NCI-H226 (cell line): ENCODE measurements at regions not wholly inside any gene's neighbourhood (a gene's known extent, or its start where the extent isn't known, plus 50 kb on each side); places are given as distances from the start of the nearest gene placed in this dataset.

Experiments used
- DNase-seq: peaks from one replicate; pipeline ENCODE4 v3.0.0-alpha.2; 2015

- peak; percentile 3 for DNase-seq
Measured at GRCh38 chr20:7665376-7665775, 274.9 kb downstream of the HAO1 start.

DNA sequence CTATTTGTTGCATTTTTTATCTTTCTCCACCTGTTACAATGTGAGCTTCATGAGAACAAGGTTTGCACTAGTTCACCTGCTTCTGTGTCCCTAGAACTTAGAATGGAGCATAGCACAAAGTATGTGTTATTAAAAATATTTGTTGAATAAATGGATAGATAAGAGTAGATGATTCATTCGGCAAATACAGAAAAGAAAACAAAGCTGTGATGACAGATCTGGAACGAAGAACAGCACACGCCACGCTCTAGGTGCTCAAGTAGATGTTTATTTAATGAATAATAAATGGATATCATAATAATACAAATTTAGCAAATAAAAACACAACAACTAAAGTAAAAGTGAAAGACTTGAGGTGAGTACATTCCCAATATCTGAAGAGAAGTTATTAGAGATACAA, 273.1 kb downstream of the HAO1 start:
- peak; percentile 2 for DNase-seq

DNA sequence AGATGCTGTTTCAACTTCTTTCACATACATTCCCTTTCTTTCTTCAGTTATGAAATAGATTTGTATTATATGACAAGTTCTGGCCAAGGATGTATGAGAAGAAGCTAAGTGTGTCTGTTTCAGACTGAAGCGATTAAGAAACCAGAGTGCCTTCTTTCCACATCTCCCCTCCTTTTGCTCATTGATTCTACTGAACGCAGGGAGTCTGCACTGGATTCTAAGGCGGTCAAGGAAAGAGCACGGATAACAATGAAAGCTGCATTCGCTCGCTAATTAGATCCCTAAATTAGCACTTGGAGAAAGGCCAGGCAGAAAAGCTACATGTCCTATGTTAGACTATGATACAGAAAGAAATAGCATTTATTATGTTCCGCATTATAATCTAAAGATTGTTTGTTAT, 267.7 kb downstream of the HAO1 start:
- no peak for DNase-seq

- DNase-seq = no peak
Measured at GRCh38 chr20:7673841-7674240, 266.4 kb downstream of the HAO1 start.

- no peak for DNase-seq
Measured at GRCh38 chr20:7682916-7683315, 257.3 kb downstream of the HAO1 start.

DNA sequence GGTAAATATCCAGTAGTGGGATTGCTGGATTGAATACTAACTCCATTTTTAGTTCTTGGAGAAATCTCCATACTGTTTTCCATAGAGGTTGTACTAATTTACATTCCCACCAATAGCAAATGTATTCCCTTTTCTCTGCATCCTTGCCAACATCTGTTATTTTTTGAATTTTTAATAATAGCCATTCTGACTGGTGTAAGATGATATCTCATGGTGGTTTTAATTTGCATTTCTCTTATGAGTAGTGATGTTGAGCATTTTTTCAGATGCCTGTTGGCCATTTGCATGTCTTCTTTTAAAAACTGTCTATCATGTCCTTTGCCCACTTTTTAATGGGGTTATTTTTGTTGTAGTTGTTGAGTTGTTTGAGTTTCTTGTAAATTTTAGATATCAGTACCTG, 253.2 kb downstream of the HAO1 start:
- no peak for DNase-seq

DNA sequence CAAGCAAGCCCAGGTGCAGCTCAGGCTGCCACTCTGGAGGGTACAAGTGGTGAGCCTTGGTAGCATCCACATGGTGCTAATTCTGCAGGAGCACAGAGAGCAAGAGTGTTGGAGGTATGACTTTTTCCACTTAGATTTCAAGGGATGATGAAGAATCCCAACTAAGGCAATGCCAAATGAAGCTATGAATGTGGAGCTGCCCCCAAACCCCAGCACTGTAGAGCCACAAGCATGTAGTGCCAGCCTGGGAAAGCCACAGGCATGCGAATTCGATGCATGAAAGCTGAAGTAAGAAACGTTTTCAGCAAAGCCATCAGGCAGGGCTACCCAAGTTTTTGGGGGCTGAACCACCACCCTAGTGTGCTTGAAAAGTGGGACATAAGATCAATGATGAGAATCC, 251.1 kb downstream of the HAO1 start:
- DNase-seq = no peak

DNA sequence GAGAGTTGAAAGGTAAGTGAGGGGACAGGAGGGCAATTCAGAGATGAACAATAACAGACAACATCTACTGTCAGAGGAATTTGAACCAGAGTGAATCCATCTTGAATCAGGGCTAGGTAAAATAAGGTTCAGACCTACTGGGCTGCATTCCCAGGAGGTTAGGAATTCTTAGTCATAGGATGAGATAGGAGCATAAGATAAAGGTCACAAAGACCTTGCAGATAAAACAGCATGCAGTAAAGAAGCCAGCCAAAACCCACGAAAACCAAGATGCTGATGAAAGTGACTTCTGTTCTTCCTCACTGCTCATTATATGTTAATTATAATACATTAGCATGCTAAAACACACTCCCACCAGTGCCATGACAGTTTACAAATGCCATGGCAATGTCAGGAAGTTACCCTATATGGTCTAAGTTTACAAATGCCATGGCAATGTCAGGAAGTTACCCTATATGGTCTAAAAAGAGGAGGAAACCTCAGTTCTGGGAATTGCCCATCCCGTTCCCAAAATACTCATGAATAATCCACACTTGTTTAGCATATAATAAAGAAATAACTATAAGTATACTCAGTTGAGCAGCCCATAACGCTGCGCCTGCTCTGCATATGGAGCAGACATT, 248.5 kb downstream of the HAO1 start:
- peak; percentile 7 for DNase-seq

DNA sequence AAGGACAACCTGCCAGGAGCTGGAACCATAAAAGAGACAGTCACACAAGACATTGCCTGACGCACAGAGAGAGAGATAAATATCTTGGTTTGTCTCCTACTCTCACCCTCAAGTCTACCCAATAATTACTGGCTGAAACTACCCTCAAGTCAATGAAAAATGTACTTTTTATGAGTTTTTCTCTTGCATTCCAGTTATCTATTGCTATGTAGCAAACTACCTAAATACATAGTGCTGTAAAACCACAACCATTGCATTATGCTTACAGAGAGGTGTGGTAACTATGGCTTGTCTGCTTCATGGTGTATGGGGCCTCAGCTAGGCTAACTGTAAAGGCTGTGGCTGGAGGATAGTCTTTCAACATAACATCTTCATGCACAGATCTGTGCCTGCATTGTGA, 247.8 kb downstream of the HAO1 start:
- no peak for DNase-seq

- no peak for DNase-seq
Measured at GRCh38 chr20:7693761-7694160, 246.5 kb downstream of the HAO1 start.

DNA sequence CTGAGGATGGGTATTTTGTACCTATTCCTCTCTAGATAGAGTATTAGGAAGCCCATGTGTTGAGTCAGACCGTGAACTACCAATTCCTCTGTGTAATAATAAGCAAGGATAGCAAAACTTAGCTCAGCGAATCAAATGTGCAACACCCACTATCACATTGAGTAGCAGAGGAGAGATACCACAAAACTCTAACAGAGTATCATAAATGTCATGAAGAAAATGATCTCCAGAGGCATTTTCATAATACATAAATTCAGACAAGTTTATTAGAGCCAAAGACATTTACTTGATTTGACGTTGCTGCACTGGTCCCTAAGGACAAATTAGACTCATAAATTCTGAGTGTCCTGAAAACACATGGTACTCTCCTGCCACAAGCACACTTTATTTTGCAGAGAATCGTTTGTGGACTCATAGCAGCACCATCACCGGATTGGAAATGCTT, 245.2 kb downstream of the HAO1 start:
- DNase-seq = no peak

GRCh38 chr20:7695635-7696034, 244.6 kb downstream of the HAO1 start:
- no peak for DNase-seq

GRCh38 chr20:7696311-7696710, 243.9 kb downstream of the HAO1 start:
- peak; percentile 17 for DNase-seq

- no peak for DNase-seq
Measured at GRCh38 chr20:7702141-7702540, 238.1 kb downstream of the HAO1 start.

GRCh38 chr20:7703551-7703961, 236.7 kb downstream of the HAO1 start:
- no peak for DNase-seq

DNA sequence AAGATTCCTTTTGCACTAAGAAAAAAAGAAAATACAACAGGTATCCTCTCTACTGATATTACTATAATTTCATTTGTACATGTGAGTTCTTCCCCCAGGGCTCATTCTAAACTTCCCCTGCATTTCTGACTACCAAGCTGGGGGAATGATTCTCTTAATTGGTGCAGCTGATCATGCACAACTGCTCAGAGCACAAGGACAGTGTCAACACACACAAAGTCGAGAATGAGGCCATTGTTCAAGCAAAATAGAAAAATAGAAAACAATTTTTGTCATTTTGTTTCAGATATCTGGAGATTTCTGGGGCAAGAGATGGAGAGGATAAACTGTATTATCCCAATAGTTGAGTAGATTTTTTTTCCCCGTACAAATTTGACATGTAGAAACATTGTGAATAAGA, 236.3 kb downstream of the HAO1 start:
- no peak for DNase-seq

DNA sequence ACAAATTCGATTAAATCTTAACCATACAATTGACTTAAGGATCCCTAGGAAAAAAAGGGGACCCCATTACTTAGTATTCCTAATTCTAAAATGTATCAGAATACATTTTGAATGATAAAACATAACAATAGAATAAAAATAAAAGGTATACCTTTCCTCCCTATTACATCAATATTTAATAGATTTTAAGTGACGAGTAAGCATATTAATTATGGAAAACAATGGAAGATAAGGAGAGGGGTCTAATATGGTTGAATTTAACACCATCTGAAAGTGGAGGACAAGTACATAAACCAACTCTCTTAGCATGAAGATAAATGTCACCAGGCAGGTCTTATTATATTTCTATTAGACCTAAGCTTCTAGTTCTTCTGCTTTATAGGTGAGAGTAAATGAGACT, 232.1 kb downstream of the HAO1 start:
- DNase-seq = no peak

GRCh38 chr20:7708782-7709181, 231.5 kb downstream of the HAO1 start:
- no peak for DNase-seq

DNA sequence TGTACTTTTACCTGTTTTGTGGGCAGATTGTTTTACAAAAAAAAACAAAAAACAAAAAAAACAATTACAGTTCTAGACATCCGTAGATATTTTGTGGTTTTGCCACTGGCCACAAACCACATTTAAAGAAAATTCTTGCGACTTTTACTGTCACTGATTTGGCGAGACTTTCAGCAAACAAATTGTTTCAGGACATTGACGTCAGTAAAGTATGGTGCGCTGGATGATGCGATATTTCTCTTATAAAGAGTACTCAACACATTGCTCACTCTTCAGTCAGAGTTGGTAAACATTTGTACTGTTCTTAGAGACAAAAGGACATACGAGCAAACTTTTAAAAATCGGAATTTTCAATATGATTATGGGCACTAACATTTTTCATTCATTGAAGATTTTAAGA, 229.8 kb downstream of the HAO1 start:
- DNase-seq = no peak

GRCh38 chr20:7712661-7713060, 227.6 kb downstream of the HAO1 start:
- no peak for DNase-seq

- no peak for DNase-seq
Measured at GRCh38 chr20:7714549-7714948, 225.7 kb downstream of the HAO1 start.

GRCh38 chr20:7716286-7716972, 223.8 kb downstream of the HAO1 start:
- peak; percentile 16 for DNase-seq

DNA sequence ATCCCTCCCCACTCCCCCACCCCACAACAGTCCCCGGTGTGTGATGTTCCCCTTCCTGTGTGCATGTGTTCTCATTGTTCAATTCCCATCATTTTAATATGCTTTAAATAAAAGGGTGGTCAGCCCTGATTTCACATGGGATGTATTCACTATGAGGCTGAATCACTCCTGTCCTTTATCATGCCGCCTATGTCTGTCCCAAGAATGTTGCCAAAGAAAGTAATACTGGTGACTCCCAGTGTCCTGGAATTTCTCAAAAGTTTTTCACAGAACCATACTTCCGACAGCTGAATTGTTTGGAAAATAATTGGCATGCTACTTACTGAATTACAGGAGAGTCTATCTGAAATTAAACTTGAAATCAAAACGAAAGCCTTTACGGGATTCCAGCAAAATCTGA, 217.7 kb downstream of the HAO1 start:
- no peak for DNase-seq

DNA sequence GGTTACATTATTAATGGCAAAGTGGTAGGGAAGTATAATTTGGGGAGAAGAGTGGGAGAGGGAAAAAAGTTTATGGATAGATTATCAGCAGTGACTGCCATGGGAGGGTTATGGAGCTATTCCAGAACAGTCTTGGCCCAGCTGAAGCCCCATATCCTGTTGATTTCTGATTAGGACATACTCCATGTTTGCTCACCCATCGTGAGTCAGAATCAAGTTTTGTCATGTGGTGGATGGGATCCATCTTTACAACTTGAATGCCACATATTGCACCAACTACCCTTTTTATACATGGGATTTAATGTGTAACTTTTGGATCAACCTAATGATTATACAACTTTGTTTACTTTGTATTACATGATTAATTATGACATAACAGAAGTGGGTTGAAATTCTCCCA, 217.0 kb downstream of the HAO1 start:
- DNase-seq = no peak

DNA sequence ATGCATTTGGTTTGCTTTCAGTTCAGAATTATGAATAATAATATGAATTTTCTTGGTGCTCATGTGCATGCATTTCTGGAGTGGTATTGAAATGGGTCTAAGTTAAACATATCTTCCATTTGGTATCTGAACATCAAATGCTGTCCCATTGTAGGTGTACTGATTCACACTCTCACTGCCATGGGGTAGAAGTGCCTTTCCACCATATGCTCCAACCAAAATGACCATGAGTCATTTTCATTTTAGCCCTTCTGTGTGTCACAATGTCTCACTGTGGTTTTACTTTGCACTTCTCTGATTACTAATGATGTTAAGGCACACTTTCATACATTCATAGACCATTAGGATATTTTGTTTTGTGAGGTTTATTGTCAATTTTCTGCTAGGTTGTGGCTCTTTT, 211.9 kb downstream of the HAO1 start:
- no peak for DNase-seq
